ENCODE measurements at regions not wholly inside any gene's neighbourhood (a gene's known extent, or its start where the extent isn't known, plus 50 kb on each side); places are given as distances from the start of the nearest gene placed in this dataset.

GRCh38 chr14:22472935-22473854 lies 115.8 kb downstream of the DAD1 start (continued):
- TF ChIP-seq REST (IDR thresholded peaks at IDR 0.05; ENCODE audit: low read depth, low read length) (no peak), IKZF2 (IDR thresholded peaks at IDR 0.05) (peak; percentile 47 to 54; a peak in 3 of 4 replicates), RCOR1 (conservative IDR thresholded peaks at IDR 0.05; ENCODE audit: low read depth, low read length) (no peak), NFYB (IDR thresholded peaks at IDR 0.05; ENCODE audit: insufficient read depth, low read depth, low read length) (no peak), ZBED1 (IDR thresholded peaks at IDR 0.05; ENCODE audit: borderline replicate concordance) (no peak), CREB1 (IDR thresholded peaks at IDR 0.05; ENCODE audit: low read depth) (no peak), CREM (IDR thresholded peaks at IDR 0.05; ENCODE audit: low read depth) (peak; percentile 18; the same call in 1 of the 2 replicates), IRF4 (IDR thresholded peaks at IDR 0.05; ENCODE audit: low read depth, low read length) (peak; percentile 70; the same call in 1 of the 2 replicates)
- TF ChIP-seq, protein P1, sequence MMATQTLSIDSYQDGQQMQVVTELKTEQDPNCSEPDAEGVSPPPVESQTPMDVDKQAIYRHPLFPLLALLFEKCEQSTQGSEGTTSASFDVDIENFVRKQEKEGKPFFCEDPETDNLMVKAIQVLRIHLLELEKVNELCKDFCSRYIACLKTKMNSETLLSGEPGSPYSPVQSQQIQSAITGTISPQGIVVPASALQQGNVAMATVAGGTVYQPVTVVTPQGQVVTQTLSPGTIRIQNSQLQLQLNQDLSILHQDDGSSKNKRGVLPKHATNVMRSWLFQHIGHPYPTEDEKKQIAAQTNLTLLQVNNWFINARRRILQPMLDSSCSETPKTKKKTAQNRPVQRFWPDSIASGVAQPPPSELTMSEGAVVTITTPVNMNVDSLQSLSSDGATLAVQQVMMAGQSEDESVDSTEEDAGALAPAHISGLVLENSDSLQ (IDR thresholded peaks at IDR 0.05), result peak; percentile 48; the same call in 1 of the 2 replicates
